ENCODE measurements at regions not wholly inside any gene's neighbourhood (a gene's known extent, or its start where the extent isn't known, plus 50 kb on each side); places are given as distances from the start of the nearest gene placed in this dataset.

DNA sequence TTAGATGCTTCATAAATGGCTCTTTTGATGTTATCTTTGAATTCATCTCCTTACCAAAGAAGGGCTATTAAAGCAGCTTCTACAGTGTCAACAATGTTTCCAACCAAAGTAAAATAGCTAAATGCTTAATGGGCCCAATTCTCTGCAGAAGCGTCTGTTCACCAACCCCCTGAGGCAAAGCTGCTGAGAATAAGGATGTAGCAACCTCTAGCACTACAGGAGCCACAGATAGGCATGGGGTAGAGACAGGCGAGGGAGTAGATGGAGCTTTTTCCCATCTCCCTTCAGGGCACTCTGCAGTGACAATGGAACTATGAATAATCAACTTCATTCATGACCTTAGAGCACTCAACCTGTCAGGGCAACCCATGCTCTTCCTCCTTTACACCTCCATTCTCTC is 134.1 kb downstream of the FZD1 start:
- TF ChIP-seq RAD21 (IDR thresholded peaks at IDR 0.05; ENCODE audit: low read depth) (no peak), YY1 (IDR thresholded peaks at IDR 0.05; ENCODE audit: low read depth) (no peak), REST (IDR thresholded peaks at IDR 0.05; ENCODE audit: low read depth) (no peak), CREB1 (IDR thresholded peaks at IDR 0.05; ENCODE audit: low read depth) (no peak), CEBPB (IDR thresholded peaks at IDR 0.05) (no peak)
- TF ChIP-seq, protein P1, sequence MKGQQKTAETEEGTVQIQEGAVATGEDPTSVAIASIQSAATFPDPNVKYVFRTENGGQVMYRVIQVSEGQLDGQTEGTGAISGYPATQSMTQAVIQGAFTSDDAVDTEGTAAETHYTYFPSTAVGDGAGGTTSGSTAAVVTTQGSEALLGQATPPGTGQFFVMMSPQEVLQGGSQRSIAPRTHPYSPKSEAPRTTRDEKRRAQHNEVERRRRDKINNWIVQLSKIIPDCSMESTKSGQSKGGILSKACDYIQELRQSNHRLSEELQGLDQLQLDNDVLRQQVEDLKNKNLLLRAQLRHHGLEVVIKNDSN (IDR thresholded peaks at IDR 0.05), result no peak

- TF ChIP-seq NFIC (IDR thresholded peaks at IDR 0.05), result peak; percentile 19; the same call in 1 of the 2 replicates
- no peak for TF ChIP-seq MAX (IDR thresholded peaks at IDR 0.05)
- no peak for TF ChIP-seq YY1 (IDR thresholded peaks at IDR 0.05; ENCODE audit: low read depth)
These were observed 141.0 kb downstream of the FZD1 start for GRCh38 chr7:91405092-91405788.

GRCh38 chr7:91407942-91408341 is 143.7 kb downstream of the FZD1 start:
- TF ChIP-seq ZBTB7A (IDR thresholded peaks at IDR 0.05; ENCODE audit: low read depth), result no peak
- no peak for TF ChIP-seq YY1 (IDR thresholded peaks at IDR 0.05; ENCODE audit: low read depth)
- TF ChIP-seq RAD21 (IDR thresholded peaks at IDR 0.05; ENCODE audit: low read depth), result no peak
- TF ChIP-seq EGR1 (IDR thresholded peaks at IDR 0.05), result no peak
- TF ChIP-seq TCF12 (IDR thresholded peaks at IDR 0.05; ENCODE audit: low read depth), result no peak
- TF ChIP-seq TEAD4 (IDR thresholded peaks at IDR 0.05), result no peak
- TF ChIP-seq NFIC (IDR thresholded peaks at IDR 0.05), result no peak
- TF ChIP-seq CEBPB (IDR thresholded peaks at IDR 0.05), result no peak
- TF ChIP-seq, protein P1 (IDR thresholded peaks at IDR 0.05), result no peak
- TF ChIP-seq FOXM1 (IDR thresholded peaks at IDR 0.05; ENCODE audit: borderline replicate concordance, low read depth), result no peak
- no peak for TF ChIP-seq REST (IDR thresholded peaks at IDR 0.05; ENCODE audit: low read depth)
- no peak for TF ChIP-seq EP300 (IDR thresholded peaks at IDR 0.05; ENCODE audit: borderline replicate concordance)
- no peak for TF ChIP-seq MAX (IDR thresholded peaks at IDR 0.05)
- TF ChIP-seq TAF1 (IDR thresholded peaks at IDR 0.05; ENCODE audit: low read depth), result no peak
- no peak for TF ChIP-seq CREB1 (IDR thresholded peaks at IDR 0.05; ENCODE audit: low read depth)

DNA sequence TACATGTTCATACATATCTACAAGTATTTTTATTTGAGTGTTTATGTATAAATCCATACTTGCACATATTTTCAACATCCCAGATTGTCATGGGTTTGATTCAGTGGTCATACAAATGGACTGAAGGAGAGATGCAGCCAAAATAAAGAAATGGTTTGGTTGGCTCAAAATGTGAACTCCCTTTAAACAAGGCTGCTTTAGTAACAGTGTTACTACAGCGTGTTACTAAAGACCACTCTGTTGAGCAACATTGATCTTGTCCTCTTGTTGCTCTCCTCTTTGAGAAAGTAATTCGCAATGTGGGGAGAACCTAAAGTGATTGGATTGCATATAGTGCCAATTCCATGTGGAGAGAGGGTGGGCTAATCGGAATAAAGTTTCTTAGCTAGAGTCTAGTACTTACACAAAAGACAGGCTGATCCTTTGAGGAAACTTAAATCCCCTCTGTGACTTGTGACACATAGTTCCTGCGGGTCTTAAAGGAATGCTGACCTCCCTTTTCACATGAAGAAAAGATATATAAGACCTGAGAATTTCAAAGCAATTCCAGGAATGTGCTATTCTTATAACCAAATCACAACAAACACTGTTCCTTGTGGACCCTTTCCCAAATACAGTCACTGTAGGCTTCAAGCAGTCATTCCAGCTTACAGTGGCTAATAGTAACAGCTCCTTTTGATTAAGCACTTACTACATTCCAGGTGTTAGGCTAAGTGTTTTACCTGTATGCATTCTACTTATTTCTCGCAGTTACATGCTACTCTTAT is 144.3 kb downstream of the FZD1 start:
- TF ChIP-seq TAF1 (IDR thresholded peaks at IDR 0.05; ENCODE audit: low read depth) (no peak), TEAD4 (IDR thresholded peaks at IDR 0.05) (no peak), CREB1 (IDR thresholded peaks at IDR 0.05; ENCODE audit: low read depth) (no peak), EGR1 (IDR thresholded peaks at IDR 0.05) (no peak), EP300 (IDR thresholded peaks at IDR 0.05; ENCODE audit: borderline replicate concordance) (no peak), CEBPB (IDR thresholded peaks at IDR 0.05) (no peak), TCF12 (IDR thresholded peaks at IDR 0.05; ENCODE audit: low read depth) (no peak), ZBTB7A (IDR thresholded peaks at IDR 0.05; ENCODE audit: low read depth) (no peak), YY1 (IDR thresholded peaks at IDR 0.05; ENCODE audit: low read depth) (no peak), NFIC (IDR thresholded peaks at IDR 0.05) (no peak), RAD21 (IDR thresholded peaks at IDR 0.05; ENCODE audit: low read depth) (no peak), FOXM1 (IDR thresholded peaks at IDR 0.05; ENCODE audit: borderline replicate concordance, low read depth) (no peak), REST (IDR thresholded peaks at IDR 0.05; ENCODE audit: low read depth) (no peak), MAX (IDR thresholded peaks at IDR 0.05) (no peak)
- TF ChIP-seq, protein P1 (IDR thresholded peaks at IDR 0.05), result no peak

All from Ishikawa (cell line).